DOHH2 (cell line): ENCODE measurements at regions not wholly inside any gene's neighbourhood (a gene's known extent, or its start where the extent isn't known, plus 50 kb on each side); places are given as distances from the start of the nearest gene placed in this dataset.

Source experiments
- H3F3A ChIP-seq: fragments of 200-600 bp; sonication (generic), shearing (Covaris generic); 2 replicates; pipeline ENCODE4 v1.6.0; 2016; ENCODE audit warnings: antibody characterized with exemption, mild to moderate bottlenecking; ENCODE audit not compliant: control insufficient read depth, insufficient read depth
- H3K27ac ChIP-seq: fragments of 200-600 bp; sonication (generic); 2 replicates; pipeline ENCODE4 v1.5.1; 2014; ENCODE audit warnings: low read depth, mild to moderate bottlenecking, low read length, moderate library complexity
- H3K27me3 ChIP-seq: fragments of 200-600 bp; sonication (generic); 2 replicates; pipeline ENCODE4 v1.6.1; 2014; ENCODE audit warnings: mild to moderate bottlenecking, low read length, mixed read lengths; ENCODE audit not compliant: control insufficient read depth
- H3K36me3 ChIP-seq: fragments of 200-600 bp; sonication (generic); 2 replicates; pipeline ENCODE4 v1.6.1; 2014; ENCODE audit warnings: mild to moderate bottlenecking, low read length, moderate library complexity, mixed read lengths; ENCODE audit not compliant: control insufficient read depth
- H3K4me1 ChIP-seq: fragments of 200-600 bp; sonication (generic); 2 replicates; pipeline ENCODE4 v1.6.1; 2014; ENCODE audit warnings: mild to moderate bottlenecking, low read length, mixed read lengths; ENCODE audit not compliant: control insufficient read depth
- H3K4me2 ChIP-seq: fragments of 200-600 bp; sonication (generic); 2 replicates; pipeline ENCODE4 v1.6.0; 2014; ENCODE audit warnings: mild to moderate bottlenecking, low read length, moderate library complexity
- H3K4me3 ChIP-seq: fragments of 200-600 bp; sonication (generic); 2 replicates; pipeline ENCODE4 v1.5.1; 2014; ENCODE audit warnings: mild to moderate bottlenecking, low read length, mixed read lengths
- H3K79me2 ChIP-seq: fragments of 200-600 bp; sonication (generic); 2 replicates; pipeline ENCODE4 v1.6.1; 2014; ENCODE audit warnings: mild to moderate bottlenecking, low read length, mixed read lengths; ENCODE audit not compliant: control insufficient read depth
- H3K9me2 ChIP-seq: fragments of 200-600 bp; sonication (generic); replicated peaks from 2 replicates; pipeline ENCODE4 v1.6.1; 2014; ENCODE audit warnings: mild to moderate bottlenecking, low read length, mixed read lengths; ENCODE audit not compliant: control insufficient read depth
- H3K9me3 ChIP-seq: fragments of 200-600 bp; sonication (generic); 2 replicates; pipeline ENCODE4 v1.6.1; 2014; ENCODE audit warnings: antibody characterized with exemption, low read length, mixed read lengths; ENCODE audit not compliant: control insufficient read depth, insufficient read depth
- H4K20me1 ChIP-seq: fragments of 200-600 bp; sonication (generic); 2 replicates; pipeline ENCODE4 v1.6.0; 2014; ENCODE audit warnings: low read depth, mild to moderate bottlenecking, antibody characterized with exemption, low read length, moderate library complexity; ENCODE audit not compliant: control insufficient read depth, insufficient read depth
- EZH2phosphoT487 ChIP-seq: fragments of 200-600 bp; sonication (generic); IDR thresholded peaks from 2 replicates; pipeline ENCODE4 v1.6.1; 2017; ENCODE audit warnings: borderline replicate concordance, mild to moderate bottlenecking, antibody characterized with exemption, low read length, moderate library complexity, mixed read lengths
- TF ChIP-seq, protein P1 (sequence below): fragments of 200-600 bp; sonication (generic); IDR thresholded peaks from one replicate; pipeline ENCODE4 v1.5.1; 2014; ENCODE audit warnings: antibody characterized with exemption, mild to moderate bottlenecking, low read depth, low read length; ENCODE audit not compliant: poor library complexity, severe bottlenecking

DNA sequence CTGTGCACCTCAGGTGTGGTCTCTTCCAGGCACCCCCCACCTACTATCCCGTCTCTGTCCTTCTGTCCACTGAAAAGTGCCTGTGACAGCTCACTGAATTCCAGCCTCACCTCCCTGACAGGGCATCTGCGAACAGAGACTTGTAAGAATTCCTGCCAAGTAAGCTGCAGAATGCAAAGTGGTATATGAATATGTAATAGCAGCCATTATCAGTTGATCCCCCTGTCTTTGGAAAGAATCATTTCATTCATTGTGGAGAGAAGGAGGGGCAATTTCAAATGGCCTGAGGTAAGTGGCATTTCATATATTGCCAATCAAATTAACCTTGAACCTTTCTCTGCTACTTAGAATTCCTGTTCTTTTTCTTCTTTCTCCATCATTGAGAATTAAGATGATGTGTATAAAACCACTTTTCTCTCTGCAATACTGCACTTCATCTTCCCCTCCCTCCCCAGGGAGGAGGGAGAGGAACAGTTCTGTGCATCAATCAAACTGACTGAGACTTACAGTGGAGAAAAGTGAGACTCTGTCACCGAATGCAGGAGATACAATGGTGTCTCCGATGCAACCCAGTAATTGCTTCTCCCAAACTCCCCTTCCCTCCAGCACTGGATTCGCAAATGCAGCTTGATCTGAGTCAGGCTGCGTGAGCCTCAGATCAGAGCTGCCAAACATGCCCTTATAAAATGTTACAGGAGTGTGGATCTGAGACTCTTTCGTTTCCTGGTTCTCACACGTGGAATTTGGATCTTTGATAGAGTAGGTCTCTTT is 91.7 kb downstream of the SLC10A2 start:
- Histone ChIP-seq H3K4me2 (no peak overlapping the region), H3K27me3 (no peaks in the 10 kb centered on the region), H3K9me3 (peaks cover 8% of the 10 kb centered on the region; the same call in 1 of the 2 replicates), H3K79me2 (no peaks in the 10 kb centered on the region), H3F3A (no peaks in the 10 kb centered on the region), H3K4me1 (peaks cover 6% of the 10 kb centered on the region), H4K20me1 (no peaks in the 10 kb centered on the region), H3K4me3 (no peak overlapping the region), H3K27ac (no peak overlapping the region), H3K9me2 (no peaks in the 10 kb centered on the region), H3K36me3 (no peaks in the 10 kb centered on the region)
- TF ChIP-seq EZH2phosphoT487: no peak
- TF ChIP-seq, protein P1, sequence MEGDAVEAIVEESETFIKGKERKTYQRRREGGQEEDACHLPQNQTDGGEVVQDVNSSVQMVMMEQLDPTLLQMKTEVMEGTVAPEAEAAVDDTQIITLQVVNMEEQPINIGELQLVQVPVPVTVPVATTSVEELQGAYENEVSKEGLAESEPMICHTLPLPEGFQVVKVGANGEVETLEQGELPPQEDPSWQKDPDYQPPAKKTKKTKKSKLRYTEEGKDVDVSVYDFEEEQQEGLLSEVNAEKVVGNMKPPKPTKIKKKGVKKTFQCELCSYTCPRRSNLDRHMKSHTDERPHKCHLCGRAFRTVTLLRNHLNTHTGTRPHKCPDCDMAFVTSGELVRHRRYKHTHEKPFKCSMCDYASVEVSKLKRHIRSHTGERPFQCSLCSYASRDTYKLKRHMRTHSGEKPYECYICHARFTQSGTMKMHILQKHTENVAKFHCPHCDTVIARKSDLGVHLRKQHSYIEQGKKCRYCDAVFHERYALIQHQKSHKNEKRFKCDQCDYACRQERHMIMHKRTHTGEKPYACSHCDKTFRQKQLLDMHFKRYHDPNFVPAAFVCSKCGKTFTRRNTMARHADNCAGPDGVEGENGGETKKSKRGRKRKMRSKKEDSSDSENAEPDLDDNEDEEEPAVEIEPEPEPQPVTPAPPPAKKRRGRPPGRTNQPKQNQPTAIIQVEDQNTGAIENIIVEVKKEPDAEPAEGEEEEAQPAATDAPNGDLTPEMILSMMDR: no peak

DNA sequence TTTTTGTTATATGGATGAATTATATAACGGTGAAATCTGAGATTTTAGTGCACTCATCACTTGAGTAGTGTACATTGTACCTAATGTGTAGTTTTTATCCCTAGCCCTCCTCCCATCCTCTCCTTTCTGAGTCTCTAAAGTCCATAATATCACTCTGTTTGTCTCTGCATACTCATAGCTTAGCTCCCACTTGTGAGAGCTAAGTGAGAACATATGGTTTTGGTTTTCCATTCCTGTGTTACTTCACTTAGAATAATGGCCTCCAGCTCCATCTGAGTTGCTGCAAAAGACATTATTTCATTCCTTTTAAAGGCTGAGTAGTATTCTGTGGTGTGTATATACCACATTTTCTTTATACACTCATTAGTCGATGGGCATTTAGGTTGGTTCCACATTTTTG is 94.0 kb downstream of the SLC10A2 start:
- H3K79me2 ChIP-seq: no peaks in the 10 kb centered on the region

DNA sequence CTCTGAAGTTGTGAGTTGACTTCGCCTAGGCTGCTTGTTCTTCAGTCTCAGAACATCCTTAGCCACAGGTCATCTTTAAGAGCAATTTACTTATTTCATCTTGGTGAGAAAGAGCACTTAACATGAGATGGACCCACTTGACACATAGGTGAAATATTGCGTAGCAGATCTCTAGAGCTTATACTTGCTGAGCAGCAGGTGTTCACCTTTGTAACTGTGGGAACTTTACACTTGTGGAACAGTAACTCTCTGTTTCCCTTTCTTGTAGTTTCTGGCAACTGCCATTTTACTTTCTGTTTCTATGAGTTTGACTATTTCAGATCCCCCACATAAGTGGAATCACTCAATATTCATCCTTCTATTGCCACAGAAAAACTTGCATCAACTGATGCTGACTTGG is 95.7 kb downstream of the SLC10A2 start:
- Histone ChIP-seq H3K4me3 (no peak overlapping the region), H3K9me2 (no peaks in the 10 kb centered on the region), H3K9me3 (peaks cover 8% of the 10 kb centered on the region; the same call in 1 of the 2 replicates), H3K79me2 (no peaks in the 10 kb centered on the region), H3K27ac (no peak overlapping the region), H4K20me1 (no peaks in the 10 kb centered on the region), H3K4me2 (no peak overlapping the region), H3F3A (no peaks in the 10 kb centered on the region), H3K4me1 (peaks cover 6% of the 10 kb centered on the region), H3K36me3 (no peaks in the 10 kb centered on the region), H3K27me3 (no peaks in the 10 kb centered on the region)
- TF ChIP-seq, protein P1: no peak
- no peak for TF ChIP-seq EZH2phosphoT487

More for the DNA sequence above, 94.0 kb downstream of the SLC10A2 start:
- no peak for TF ChIP-seq EZH2phosphoT487
- TF ChIP-seq, protein P1: no peak
- no peaks in the 10 kb centered on the region for H3F3A ChIP-seq
- no peaks in the 10 kb centered on the region for H3K36me3 ChIP-seq
- H3K27me3 ChIP-seq: no peaks in the 10 kb centered on the region
- H3K4me1 ChIP-seq: peaks cover 6% of the 10 kb centered on the region
- no peak overlapping the region for H3K4me3 ChIP-seq
- H3K9me2 ChIP-seq: no peaks in the 10 kb centered on the region
- no peaks in the 10 kb centered on the region for H4K20me1 ChIP-seq
- peaks cover 8% of the 10 kb centered on the region; the same call in 1 of the 2 replicates for H3K9me3 ChIP-seq
- no peak overlapping the region for H3K4me2 ChIP-seq
- no peak overlapping the region for H3K27ac ChIP-seq
